ENCODE measurements at regions not wholly inside any gene's neighbourhood (a gene's known extent, or its start where the extent isn't known, plus 50 kb on each side); places are given as distances from the start of the nearest gene placed in this dataset.
"Not testable (repeated sequence)": the region's sequence is repeated elsewhere in the genome, so short reads cannot be mapped to it uniquely, and the experiment has no call there.

DNA sequence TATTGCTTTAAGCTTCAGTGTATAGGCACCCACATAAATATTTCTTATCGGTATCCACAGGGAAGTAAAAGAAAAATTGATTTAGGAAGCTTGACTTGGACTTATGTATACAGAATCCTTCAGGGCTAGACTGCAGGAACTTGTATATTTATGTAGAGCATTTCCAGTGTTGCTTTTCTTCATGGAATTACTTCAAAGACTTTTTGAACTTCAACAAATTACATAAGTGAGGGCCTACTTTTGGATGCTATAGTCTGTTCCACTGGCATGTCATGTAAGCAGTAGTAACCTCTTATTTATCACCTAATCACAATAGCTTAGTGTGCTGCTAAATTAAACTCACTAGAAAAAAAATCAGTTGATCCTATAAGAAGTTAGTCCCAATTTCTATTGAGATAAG, 557.9 kb upstream of the SLITRK6 start:
- ChIA-PET POLR2A (no interaction called here), CTCF (no interaction called here)
- no TSS peak for BruUV-seq (replicated peaks)
- H3K4me1 ChIP-seq (ENCODE audit: control insufficient read depth, insufficient read depth, low read length) = no peaks in the 10 kb centered on the region
- H3K4me3 ChIP-seq (ENCODE audit: low read depth in 2 of 2, low read length in 2 of 2) = no peak overlapping the region
- TF ChIP-seq, protein P1, sequence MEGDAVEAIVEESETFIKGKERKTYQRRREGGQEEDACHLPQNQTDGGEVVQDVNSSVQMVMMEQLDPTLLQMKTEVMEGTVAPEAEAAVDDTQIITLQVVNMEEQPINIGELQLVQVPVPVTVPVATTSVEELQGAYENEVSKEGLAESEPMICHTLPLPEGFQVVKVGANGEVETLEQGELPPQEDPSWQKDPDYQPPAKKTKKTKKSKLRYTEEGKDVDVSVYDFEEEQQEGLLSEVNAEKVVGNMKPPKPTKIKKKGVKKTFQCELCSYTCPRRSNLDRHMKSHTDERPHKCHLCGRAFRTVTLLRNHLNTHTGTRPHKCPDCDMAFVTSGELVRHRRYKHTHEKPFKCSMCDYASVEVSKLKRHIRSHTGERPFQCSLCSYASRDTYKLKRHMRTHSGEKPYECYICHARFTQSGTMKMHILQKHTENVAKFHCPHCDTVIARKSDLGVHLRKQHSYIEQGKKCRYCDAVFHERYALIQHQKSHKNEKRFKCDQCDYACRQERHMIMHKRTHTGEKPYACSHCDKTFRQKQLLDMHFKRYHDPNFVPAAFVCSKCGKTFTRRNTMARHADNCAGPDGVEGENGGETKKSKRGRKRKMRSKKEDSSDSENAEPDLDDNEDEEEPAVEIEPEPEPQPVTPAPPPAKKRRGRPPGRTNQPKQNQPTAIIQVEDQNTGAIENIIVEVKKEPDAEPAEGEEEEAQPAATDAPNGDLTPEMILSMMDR (IDR thresholded peaks at IDR 0.05) = no peak
- TF ChIP-seq SIN3A (IDR thresholded peaks at IDR 0.05; ENCODE audit: borderline replicate concordance, insufficient read depth, low read depth, low read length) = no peak
- no peak for TF ChIP-seq TCF7L2 (IDR thresholded peaks at IDR 0.05; ENCODE audit: low read depth, low read length)
- TF ChIP-seq, protein P2, sequence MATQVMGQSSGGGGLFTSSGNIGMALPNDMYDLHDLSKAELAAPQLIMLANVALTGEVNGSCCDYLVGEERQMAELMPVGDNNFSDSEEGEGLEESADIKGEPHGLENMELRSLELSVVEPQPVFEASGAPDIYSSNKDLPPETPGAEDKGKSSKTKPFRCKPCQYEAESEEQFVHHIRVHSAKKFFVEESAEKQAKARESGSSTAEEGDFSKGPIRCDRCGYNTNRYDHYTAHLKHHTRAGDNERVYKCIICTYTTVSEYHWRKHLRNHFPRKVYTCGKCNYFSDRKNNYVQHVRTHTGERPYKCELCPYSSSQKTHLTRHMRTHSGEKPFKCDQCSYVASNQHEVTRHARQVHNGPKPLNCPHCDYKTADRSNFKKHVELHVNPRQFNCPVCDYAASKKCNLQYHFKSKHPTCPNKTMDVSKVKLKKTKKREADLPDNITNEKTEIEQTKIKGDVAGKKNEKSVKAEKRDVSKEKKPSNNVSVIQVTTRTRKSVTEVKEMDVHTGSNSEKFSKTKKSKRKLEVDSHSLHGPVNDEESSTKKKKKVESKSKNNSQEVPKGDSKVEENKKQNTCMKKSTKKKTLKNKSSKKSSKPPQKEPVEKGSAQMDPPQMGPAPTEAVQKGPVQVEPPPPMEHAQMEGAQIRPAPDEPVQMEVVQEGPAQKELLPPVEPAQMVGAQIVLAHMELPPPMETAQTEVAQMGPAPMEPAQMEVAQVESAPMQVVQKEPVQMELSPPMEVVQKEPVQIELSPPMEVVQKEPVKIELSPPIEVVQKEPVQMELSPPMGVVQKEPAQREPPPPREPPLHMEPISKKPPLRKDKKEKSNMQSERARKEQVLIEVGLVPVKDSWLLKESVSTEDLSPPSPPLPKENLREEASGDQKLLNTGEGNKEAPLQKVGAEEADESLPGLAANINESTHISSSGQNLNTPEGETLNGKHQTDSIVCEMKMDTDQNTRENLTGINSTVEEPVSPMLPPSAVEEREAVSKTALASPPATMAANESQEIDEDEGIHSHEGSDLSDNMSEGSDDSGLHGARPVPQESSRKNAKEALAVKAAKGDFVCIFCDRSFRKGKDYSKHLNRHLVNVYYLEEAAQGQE (IDR thresholded peaks at IDR 0.05; ENCODE audit: insufficient read depth in 1 of 2, low read depth in 2 of 2, low read length in 1 of 2) = no peak
- TF ChIP-seq POLR2AphosphoS5 (IDR thresholded peaks at IDR 0.05; ENCODE audit: low read depth, low read length) = no peak
- no peaks in the 10 kb centered on the region for H3K27me3 ChIP-seq (ENCODE audit: control insufficient read depth, insufficient read depth, low read length)
- H3K9me3 ChIP-seq (ENCODE audit: control insufficient read depth, insufficient read depth, low read depth, low read length) = no peaks in the 10 kb centered on the region
- H3K27ac ChIP-seq (ENCODE audit: low read length) = no peak overlapping the region
- intact Hi-C loops (cut with micrococcal nuclease; ENCODE audit: unreplicated experiment) (no loop called here), in situ Hi-C loops (cut with HindIII; ENCODE audit: low pct_unique_long_range_greater_than_20kb, low sequenced_read_pairs) (no loop called here)
- ATAC-seq = no peak
- no peaks in the 10 kb centered on the region for H3K36me3 ChIP-seq (ENCODE audit: control insufficient read depth, insufficient read depth, low read length)
- no peak for DNase-seq (ENCODE audit: low read depth, low spot score)

DNA sequence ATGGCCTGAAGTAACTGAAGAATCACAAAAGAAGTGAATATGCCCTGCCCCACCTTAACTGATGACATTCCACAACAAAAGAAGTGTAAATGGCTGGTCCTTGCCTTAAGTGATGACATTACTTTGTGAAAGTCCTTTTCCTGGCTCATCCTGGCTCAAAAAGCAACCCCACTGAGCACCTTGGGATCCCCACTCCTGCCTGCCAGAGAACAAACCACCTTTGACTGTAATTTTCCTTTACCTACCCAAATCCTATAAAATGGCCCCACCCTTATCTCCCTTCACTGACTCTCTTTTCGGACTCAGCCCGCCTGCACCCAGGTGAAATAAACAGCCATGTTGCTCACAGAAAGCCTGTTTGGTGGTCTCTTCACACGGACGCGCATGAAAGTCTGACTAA, 564.5 kb upstream of the SLITRK6 start:
- H3K36me3 ChIP-seq (ENCODE audit: control insufficient read depth, insufficient read depth, low read length); H3K9me3 ChIP-seq (ENCODE audit: control insufficient read depth, insufficient read depth, low read depth, low read length); CTCF ChIA-PET; in situ Hi-C loops (cut with HindIII; ENCODE audit: low pct_unique_long_range_greater_than_20kb, low sequenced_read_pairs); POLR2A ChIA-PET; H3K27me3 ChIP-seq (ENCODE audit: control insufficient read depth, insufficient read depth, low read length); DNase-seq (ENCODE audit: low read depth, low spot score); ATAC-seq; H3K4me3 ChIP-seq (ENCODE audit: low read depth in 2 of 2, low read length in 2 of 2); H3K4me1 ChIP-seq (ENCODE audit: control insufficient read depth, insufficient read depth, low read length); intact Hi-C loops (cut with micrococcal nuclease; ENCODE audit: unreplicated experiment); H3K27ac ChIP-seq (ENCODE audit: low read length); BruUV-seq (replicated peaks): not testable (repeated sequence)

DNA sequence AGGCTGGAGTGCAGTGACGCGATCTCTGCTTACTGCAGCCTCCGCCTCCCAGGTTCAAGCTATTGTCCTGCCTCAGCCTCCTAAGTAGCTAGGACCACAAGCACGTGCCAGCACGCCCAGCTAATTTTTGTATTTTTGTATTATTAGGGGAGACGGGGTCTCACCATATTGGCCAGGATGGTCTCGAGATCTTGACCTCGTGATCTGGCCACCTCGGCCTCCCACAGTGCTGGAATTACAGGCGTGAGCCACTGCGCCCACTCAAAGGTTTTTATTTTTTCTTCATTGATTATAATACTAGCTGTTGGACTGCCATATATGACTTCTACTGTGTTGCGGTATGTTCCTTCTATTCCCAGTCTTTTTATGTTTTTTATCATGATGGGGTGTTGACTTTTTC, 569.7 kb upstream of the SLITRK6 start:
- Histone ChIP-seq H3K27ac (ENCODE audit: low read length) (no peak overlapping the region), H3K4me1 (ENCODE audit: control insufficient read depth, insufficient read depth, low read length) (no peaks in the 10 kb centered on the region), H3K4me3 (ENCODE audit: low read depth in 2 of 2, low read length in 2 of 2) (no peak overlapping the region), H3K27me3 (ENCODE audit: control insufficient read depth, insufficient read depth, low read length) (no peaks in the 10 kb centered on the region), H3K9me3 (ENCODE audit: control insufficient read depth, insufficient read depth, low read depth, low read length) (no peaks in the 10 kb centered on the region), H3K36me3 (ENCODE audit: control insufficient read depth, insufficient read depth, low read length) (no peaks in the 10 kb centered on the region)
- ChIA-PET CTCF (no interaction called here), POLR2A (no interaction called here)
- in situ Hi-C loops (cut with HindIII; ENCODE audit: low pct_unique_long_range_greater_than_20kb, low sequenced_read_pairs) (no loop called here), intact Hi-C loops (cut with micrococcal nuclease; ENCODE audit: unreplicated experiment) (no loop called here)
- ATAC-seq (no peak), DNase-seq (ENCODE audit: low read depth, low spot score) (no peak)
- TF ChIP-seq SIN3A (IDR thresholded peaks at IDR 0.05; ENCODE audit: borderline replicate concordance, insufficient read depth, low read depth, low read length) = no peak
- TF ChIP-seq, protein P1 (IDR thresholded peaks at IDR 0.05) = no peak
- no peak for TF ChIP-seq POLR2AphosphoS5 (IDR thresholded peaks at IDR 0.05; ENCODE audit: low read depth, low read length)
- TF ChIP-seq, protein P2 (IDR thresholded peaks at IDR 0.05; ENCODE audit: insufficient read depth in 1 of 2, low read depth in 2 of 2, low read length in 1 of 2) = no peak
- no peak for TF ChIP-seq TCF7L2 (IDR thresholded peaks at IDR 0.05; ENCODE audit: low read depth, low read length)
- no TSS peak for BruUV-seq (replicated peaks)
